Central memory CD4-positive, alpha-beta T cell (primary cell): ENCODE measurements at regions not wholly inside any gene's neighbourhood (a gene's known extent, or its start where the extent isn't known, plus 50 kb on each side); places are given as distances from the start of the nearest gene placed in this dataset.

Experiments
- DNase-seq: peaks from one replicate; pipeline ENCODE4 v3.0.0; 2022

DNA sequence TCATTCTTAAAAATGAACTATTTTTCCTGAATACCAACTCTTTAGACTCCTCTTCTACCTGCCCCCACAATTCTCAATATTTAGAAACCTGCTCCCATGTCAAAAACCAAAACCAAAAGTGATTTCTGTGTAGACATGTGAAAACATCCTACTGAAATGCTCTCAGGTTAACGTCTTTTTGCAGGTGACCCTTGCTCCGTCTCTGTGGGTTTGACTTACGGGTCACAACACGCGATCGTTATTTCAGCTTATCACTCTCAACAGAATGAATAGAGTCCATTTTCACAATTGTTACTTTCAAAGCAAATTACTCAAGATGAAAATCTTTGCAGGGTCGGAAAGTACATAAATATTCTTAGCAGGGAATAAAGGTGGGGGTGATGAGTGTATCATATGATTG lies 456.3 kb upstream of the SGCD start:
- no peak for DNase-seq

- no peak for DNase-seq
Observed at GRCh38 chr5:155871623-155872022, 455.3 kb upstream of the SGCD start.

DNA sequence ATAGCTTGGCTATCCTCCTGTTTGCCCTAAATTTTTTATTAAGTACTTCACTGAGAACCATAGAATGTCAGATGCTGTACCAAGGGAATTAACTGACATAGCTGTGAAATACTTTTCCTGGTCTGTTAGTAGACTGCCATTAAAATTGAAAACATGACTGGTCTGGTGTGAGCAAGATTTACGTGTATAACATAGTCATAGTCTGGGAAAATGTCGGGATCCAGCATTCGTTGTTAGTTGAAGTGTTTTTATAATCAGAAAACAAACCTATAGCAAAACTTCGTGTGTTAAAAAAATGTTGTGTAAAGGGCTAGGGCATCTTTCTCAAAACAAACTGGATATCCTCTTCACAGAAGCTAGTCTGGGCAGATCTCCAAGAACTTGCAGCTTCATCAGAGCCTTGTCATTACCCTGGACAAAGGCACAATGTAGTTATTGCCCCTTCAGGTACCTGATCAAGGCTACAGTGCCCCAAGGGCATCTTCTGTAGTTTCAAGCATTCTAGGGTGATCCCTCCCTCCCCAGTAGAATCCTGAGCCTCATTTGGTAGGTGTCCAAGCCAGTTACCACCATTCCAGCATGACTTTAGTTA lies 454.2 kb upstream of the SGCD start:
- no peak for DNase-seq

GRCh38 chr5:155878991-155879575 lies 447.9 kb upstream of the SGCD start:
- DNase-seq: no peak

- no peak for DNase-seq
Observed at GRCh38 chr5:155884041-155884440, 442.9 kb upstream of the SGCD start.

GRCh38 chr5:155885199-155885598 lies 441.8 kb upstream of the SGCD start:
- DNase-seq: no peak

DNA sequence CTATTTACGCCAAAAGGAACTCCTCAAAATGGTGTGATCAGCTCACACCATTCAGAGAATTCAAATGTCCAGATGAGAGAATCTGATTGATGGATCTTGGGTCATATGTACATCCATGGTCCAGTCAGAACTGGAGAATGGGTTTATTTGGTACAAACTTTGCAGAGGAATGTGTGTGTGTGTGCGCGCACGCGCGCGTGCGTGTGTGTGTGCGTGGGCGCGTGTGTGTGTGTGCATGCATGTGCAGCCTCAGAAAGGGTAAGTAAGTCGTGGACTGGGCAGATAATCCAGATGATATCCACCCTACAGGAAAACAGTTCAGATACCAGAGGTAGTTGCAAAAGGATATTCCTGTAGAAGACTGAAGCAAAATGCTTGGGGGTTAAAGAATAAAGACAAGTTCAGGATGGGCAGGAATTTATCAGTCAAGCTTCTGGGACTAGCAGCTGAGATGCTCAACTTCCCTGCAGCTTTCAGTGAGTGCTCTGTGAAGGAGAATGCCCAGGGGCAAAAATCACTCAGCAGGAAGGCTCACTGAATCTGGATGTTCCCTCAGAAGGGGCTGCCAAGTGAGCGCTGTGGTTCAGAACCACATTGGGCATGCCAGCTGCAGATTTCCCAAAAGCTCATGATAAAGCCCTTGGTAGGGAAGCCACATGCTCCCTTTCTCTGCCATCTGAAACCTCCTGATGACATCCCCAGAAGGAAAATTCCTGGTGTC lies 440.5 kb upstream of the SGCD start:
- no peak for DNase-seq

GRCh38 chr5:155895484-155895883 lies 431.5 kb upstream of the SGCD start:
- no peak for DNase-seq

- DNase-seq: no peak
Observed at GRCh38 chr5:155897761-155898160, 429.2 kb upstream of the SGCD start.

- no peak for DNase-seq
Observed at GRCh38 chr5:155898284-155898683, 428.7 kb upstream of the SGCD start.

DNA sequence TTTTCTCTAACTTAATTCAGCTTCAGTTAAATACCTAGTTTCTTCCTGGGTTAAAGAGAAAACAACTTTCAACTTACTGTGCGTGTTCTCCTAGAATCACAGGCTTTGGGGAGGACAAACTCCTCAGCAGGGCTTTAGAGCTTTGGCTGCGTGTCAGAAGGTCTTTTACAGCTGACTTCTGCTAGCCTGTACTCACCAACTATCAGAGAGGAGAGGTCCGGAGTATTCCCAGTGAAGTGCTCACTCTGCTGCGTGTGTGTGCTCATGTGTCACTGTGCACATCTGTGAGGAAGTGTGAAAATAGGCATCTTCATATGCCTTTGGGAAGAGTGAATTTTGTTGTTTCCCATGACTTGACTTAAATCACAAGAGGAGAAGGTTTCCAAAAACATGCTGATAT lies 423.2 kb upstream of the SGCD start:
- DNase-seq: no peak

- DNase-seq: no peak
Observed at GRCh38 chr5:155905364-155905763, 421.6 kb upstream of the SGCD start.

DNA sequence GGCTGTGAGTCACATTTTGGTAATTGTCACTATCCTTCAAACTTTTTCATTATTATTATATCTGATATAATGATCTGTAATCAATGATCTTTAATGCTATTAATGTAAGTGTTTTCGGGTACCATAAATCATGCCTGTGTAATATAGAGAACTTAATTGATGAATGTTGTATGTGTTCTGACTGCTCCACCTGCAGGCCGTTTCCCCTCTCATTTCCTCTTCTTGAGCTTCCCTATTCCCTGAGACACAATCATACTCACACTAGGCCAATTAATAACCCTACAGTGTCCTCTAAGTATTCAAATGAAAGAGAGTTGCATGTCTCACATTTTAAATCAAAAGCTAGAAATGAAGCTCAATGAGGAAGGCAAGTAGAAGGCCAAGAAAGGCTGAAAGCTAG lies 420.9 kb upstream of the SGCD start:
- no peak for DNase-seq

- DNase-seq: no peak
Observed at GRCh38 chr5:155908543-155908942, 418.4 kb upstream of the SGCD start.

GRCh38 chr5:155912291-155912690 lies 414.7 kb upstream of the SGCD start:
- no peak for DNase-seq

- no peak for DNase-seq
Observed at GRCh38 chr5:155914766-155915165, 412.2 kb upstream of the SGCD start.

DNA sequence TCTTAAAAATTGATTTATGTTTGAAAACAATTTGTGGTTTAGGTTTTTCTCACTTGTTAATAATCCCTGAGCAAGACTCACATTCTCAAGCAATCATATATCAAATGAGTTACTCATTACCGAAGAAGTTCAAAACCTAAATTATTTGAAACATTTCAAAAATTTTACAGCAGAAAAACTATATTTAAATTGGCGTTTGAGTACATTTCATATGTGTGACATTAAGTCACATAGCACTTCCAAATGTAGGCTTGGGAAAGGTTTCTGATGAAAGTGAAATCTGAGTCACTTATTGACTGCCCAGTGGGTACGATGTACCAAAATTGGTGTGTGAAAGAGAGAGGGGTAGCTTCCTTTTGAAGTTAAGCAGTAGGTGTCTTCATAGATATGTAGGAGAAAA lies 411.4 kb upstream of the SGCD start:
- DNase-seq: no peak

DNA sequence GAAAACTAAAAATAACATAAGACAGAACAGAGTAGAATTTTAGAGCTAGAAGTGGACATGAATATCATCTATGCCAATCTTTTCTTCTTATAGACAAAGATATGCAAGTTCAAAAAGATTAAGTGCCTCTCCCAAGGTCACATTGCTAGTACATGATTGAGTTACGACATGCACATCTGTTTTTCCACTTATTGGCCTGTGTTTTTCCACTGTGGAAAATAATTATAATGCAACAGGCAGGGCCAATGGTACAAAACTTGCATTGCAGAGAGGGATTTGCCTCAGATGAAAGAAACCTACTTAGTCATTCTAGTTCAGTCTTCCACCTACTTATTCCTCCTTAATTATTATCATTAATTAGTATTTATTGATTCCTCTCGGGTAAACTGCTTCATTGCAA lies 407.8 kb upstream of the SGCD start:
- DNase-seq: no peak

- DNase-seq: no peak
Observed at GRCh38 chr5:155919725-155920124, 407.2 kb upstream of the SGCD start.

DNA sequence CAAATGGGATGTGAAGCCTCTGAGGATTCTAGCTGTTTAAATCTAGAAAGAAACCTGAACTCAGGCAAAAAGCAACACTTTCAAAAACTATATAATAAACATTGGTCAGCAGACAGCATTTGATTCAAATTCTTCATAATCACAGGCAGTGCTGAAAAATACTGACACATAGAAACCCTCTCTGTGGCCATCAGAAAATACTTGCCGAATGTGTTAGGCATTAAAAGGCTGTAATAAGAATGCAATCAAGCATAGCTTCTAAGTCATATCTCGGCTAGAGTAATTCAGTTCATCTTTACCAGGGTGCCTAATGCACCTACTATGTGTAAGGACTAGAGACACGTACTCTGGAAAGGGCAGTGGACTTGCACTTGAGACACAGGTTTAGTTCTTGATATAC lies 405.3 kb upstream of the SGCD start:
- no peak for DNase-seq

DNA sequence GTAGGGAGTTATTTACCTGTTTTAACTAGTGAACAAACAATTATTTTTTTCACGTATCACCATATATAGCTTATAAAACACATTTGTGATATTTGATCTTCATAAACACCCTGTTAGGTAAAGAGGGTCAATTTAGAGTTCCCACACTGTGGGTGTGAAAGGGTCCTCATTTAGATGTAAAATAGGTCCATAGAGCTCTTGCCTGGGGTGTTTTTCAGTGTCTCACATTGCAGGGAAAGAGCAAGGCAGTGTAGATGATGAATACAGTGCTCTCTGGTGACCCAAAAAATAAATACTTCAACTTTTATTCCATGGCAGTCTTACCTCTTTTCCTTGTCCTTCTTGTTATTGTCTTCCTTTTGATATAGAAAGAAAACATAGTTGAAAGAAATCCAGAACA lies 403.2 kb upstream of the SGCD start:
- DNase-seq: no peak

GRCh38 chr5:155926031-155926430 lies 400.9 kb upstream of the SGCD start:
- no peak for DNase-seq

GRCh38 chr5:155926766-155927165 lies 400.2 kb upstream of the SGCD start:
- DNase-seq: no peak

GRCh38 chr5:155929112-155929511 lies 397.9 kb upstream of the SGCD start:
- DNase-seq: no peak

- DNase-seq: no peak
Observed at GRCh38 chr5:155934964-155935363, 392.0 kb upstream of the SGCD start.
